Right atrium auricular region (tissue), 2 donors: ENCODE measurements at regions not wholly inside any gene's neighbourhood (a gene's known extent, or its start where the extent isn't known, plus 50 kb on each side); places are given as distances from the start of the nearest gene placed in this dataset.

Source experiments
- DNase-seq: peaks from one replicate; pipeline ENCODE4 v3.0.0-alpha.2; 2019; ENCODE audit warnings: low spot score
- H3K27ac ChIP-seq, 2 donors: fragments of 200-600 bp; sonication (generic); 1 replicate in 1 of 2; 2 replicates in 1 of 2; pipeline ENCODE4 v1.5.1; 2016 to 2019
- H3K27me3 ChIP-seq, 2 donors: fragments of 200-600 bp; sonication (generic); one replicate each; pipeline versions ENCODE4 v1.5.1 to v1.6.0; 2017 to 2019
- H3K36me3 ChIP-seq: fragments of 200-600 bp; sonication (generic); one replicate; pipeline ENCODE4 v1.5.1; 2016
- H3K4me1 ChIP-seq, 2 donors: fragments of 200-600 bp; sonication (generic); one replicate each; pipeline versions ENCODE4 v1.5.1 to v1.6.0; 2017 to 2019
- H3K4me3 ChIP-seq, 2 donors: fragments of 200-600 bp; sonication (generic); 1 replicate in 1 of 2; 2 replicates in 1 of 2; pipeline ENCODE4 v1.5.1; 2017 to 2019; ENCODE audit warnings: mild to moderate bottlenecking in 1 of 2, moderate library complexity in 1 of 2
- H3K9me3 ChIP-seq, 2 donors: fragments of 200-600 bp; sonication (generic); one replicate each; pipeline ENCODE4 v1.5.1; 2019
- TF ChIP-seq, protein P1 (sequence below), 2 donors: fragments of 200-600 bp; sonication (generic); IDR thresholded peaks; one replicate each; pipeline ENCODE4 v1.5.1; 2019; ENCODE audit warnings: antibody characterized with exemption in 2 of 2

DNA sequence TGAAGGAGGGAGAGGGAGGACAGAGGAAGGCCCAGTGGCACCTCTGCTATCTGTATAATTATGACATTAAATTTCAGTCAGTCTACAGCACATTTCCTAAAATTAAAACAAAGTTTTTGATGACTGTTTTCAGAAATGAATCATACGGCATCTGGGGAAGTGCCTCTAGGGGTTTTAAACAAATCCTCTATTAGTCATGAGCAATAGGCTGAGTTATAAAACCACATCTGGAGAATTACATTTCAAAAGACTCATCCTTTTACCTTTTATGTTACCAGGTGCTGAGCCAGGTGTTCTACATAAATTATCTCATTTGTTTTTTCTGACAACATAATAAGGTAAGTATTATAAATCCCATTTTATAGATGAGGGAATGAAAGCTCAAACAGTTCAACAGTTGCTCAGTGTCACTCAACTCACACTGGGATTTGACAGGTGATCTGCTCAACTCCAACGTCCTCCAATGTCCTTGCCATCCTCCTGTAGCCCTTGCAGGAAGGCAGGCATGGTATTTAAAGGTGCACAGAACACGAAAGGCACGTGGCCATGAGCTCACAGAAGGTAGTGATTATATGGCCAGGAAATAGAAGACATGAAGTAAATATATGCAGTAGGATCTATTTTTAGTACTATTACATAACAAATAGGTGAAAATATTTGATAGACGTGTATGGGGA, 184.2 kb upstream of the MAN1A1 start:
- H3K4me1 ChIP-seq: no peaks in the 10 kb centered on the region
- H3K4me3 ChIP-seq: no peak overlapping the region
- no peak overlapping the region for H3K27ac ChIP-seq
- no peaks in the 10 kb centered on the region for H3K27me3 ChIP-seq
- no peaks in the 10 kb centered on the region for H3K9me3 ChIP-seq
- TF ChIP-seq, protein P1, sequence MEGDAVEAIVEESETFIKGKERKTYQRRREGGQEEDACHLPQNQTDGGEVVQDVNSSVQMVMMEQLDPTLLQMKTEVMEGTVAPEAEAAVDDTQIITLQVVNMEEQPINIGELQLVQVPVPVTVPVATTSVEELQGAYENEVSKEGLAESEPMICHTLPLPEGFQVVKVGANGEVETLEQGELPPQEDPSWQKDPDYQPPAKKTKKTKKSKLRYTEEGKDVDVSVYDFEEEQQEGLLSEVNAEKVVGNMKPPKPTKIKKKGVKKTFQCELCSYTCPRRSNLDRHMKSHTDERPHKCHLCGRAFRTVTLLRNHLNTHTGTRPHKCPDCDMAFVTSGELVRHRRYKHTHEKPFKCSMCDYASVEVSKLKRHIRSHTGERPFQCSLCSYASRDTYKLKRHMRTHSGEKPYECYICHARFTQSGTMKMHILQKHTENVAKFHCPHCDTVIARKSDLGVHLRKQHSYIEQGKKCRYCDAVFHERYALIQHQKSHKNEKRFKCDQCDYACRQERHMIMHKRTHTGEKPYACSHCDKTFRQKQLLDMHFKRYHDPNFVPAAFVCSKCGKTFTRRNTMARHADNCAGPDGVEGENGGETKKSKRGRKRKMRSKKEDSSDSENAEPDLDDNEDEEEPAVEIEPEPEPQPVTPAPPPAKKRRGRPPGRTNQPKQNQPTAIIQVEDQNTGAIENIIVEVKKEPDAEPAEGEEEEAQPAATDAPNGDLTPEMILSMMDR (IDR thresholded peaks at IDR 0.05): no peak
- no peaks in the 10 kb centered on the region for H3K36me3 ChIP-seq
- no peak for DNase-seq

DNA sequence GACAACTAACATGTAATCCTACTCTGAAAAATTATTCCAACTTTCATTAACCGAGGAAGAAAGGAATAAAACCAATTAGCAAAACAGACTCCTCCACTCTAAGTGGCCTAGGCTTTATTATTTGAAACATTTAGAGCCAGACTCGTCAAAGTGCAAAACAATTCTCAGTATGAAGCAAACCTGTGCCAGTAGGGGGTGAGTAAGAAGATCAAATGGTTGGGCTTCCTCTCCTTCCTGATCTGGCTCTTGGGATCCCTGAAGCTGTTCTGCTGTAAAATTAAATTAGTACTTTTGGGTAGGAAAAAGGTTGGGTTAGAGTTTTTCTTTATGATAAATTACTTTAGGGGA, 177.6 kb upstream of the MAN1A1 start:
- no peaks in the 10 kb centered on the region for H3K9me3 ChIP-seq
- no peaks in the 10 kb centered on the region for H3K36me3 ChIP-seq
- TF ChIP-seq, protein P1 (IDR thresholded peaks at IDR 0.05): no peak
- H3K4me1 ChIP-seq: no peaks in the 10 kb centered on the region
- no peaks in the 10 kb centered on the region for H3K27me3 ChIP-seq
- H3K4me3 ChIP-seq: no peak overlapping the region
- DNase-seq: no peak
- H3K27ac ChIP-seq: no peak overlapping the region

DNA sequence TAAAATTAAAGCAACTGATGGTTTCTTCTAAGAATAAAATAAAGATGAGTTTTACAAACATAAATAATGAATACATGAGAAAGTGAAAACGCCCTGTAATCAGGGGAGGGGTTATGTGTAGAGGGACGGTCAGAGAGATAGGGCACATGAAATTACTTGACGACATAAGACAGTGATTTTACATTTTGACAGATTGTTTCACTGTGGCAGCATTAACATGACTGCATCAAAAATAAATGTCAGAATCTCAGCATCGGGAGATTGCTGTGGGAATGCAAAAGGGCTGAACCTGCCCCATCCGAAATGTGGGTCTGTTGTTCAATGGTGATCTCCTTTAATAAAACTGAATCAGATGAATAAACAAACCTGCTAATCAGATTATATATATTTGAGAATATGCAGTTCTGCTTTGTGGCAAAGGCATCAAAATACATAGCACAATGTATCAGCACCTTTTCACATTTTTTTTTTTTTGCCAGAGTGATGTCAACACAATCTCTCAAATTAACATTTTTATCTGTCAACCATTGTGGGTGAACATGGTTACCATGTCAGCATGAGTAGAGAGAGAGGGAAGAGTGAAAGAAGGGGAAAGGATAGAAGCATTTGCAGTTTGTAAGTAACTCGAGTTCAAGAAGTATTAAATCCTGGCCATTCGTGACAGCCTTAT, 177.1 kb upstream of the MAN1A1 start:
- Histone ChIP-seq H3K27me3 (no peaks in the 10 kb centered on the region), H3K36me3 (no peaks in the 10 kb centered on the region), H3K27ac (no peak overlapping the region), H3K9me3 (no peaks in the 10 kb centered on the region), H3K4me3 (no peak overlapping the region), H3K4me1 (no peaks in the 10 kb centered on the region)
- TF ChIP-seq, protein P1 (IDR thresholded peaks at IDR 0.05): no peak
- DNase-seq: no peak

DNA sequence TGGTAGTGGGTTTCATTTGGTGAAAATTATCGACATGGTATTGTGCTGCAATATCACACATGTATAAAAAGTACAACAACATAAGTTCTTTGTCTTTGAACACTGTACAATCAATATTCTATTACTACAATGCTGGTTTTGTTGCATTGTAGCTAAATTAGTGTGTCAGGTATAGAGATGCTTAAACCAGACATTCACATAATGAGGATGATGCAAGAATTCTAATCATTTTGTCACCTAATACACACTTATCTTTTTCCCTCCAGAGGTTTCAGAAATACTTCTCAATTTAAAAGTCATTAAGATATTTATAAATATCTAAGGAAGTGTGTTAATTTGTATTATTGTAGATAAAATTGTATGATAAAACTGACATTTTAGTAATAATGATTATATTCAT, 174.8 kb upstream of the MAN1A1 start:
- Histone ChIP-seq H3K27ac (no peak overlapping the region), H3K4me1 (no peaks in the 10 kb centered on the region), H3K36me3 (no peaks in the 10 kb centered on the region), H3K4me3 (no peak overlapping the region), H3K27me3 (no peaks in the 10 kb centered on the region), H3K9me3 (no peaks in the 10 kb centered on the region)
- TF ChIP-seq, protein P1 (IDR thresholded peaks at IDR 0.05): no peak
- no peak for DNase-seq

DNA sequence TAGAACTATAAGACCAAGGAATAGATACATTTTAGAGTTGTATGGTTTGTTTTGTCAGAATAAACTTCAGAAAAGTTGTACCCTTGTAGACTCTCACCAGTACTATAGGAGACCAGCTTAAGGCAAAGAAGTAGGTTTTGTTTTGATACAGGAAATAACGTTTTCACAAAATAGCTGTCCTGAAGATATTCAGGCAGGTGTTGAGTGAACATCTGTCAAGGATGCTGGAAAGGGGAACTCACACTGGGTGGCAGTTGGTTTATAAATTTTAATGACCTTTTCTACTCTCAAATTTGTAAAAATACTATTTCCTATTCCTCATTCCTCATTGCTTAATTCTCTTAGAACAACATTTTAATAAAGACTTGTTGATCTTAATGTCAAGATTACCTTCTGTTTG, 174.0 kb upstream of the MAN1A1 start:
- H3K27me3 ChIP-seq: no peaks in the 10 kb centered on the region
- H3K9me3 ChIP-seq: no peaks in the 10 kb centered on the region
- H3K27ac ChIP-seq: no peak overlapping the region
- no peaks in the 10 kb centered on the region for H3K4me1 ChIP-seq
- DNase-seq: no peak
- H3K4me3 ChIP-seq: no peak overlapping the region
- TF ChIP-seq, protein P1 (IDR thresholded peaks at IDR 0.05): no peak
- no peaks in the 10 kb centered on the region for H3K36me3 ChIP-seq

DNA sequence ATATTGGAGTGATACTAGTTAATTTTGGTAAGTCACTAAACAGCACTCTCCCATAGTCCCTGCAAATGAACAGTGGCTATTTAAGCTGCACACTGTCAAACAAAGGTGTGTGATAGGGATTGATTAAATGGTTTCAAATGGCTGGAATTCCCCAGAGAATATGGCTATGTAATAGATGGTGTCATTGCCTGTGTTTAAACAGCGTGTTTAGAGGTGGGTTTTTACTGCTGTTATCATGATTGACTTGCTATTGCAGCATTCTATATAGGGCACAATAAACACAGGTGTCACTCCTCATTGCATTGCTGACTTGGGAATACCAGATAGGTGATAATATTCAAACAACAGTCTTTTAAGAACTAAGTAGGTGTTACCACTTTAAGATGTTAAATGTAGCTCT, 171.7 kb upstream of the MAN1A1 start:
- Histone ChIP-seq H3K4me1 (no peaks in the 10 kb centered on the region), H3K36me3 (no peaks in the 10 kb centered on the region), H3K27ac (no peak overlapping the region), H3K9me3 (no peaks in the 10 kb centered on the region), H3K27me3 (no peaks in the 10 kb centered on the region), H3K4me3 (no peak overlapping the region)
- TF ChIP-seq, protein P1 (IDR thresholded peaks at IDR 0.05): no peak
- DNase-seq: no peak
